ENCODE measurements at regions not wholly inside any gene's neighbourhood (a gene's known extent, or its start where the extent isn't known, plus 50 kb on each side); places are given as distances from the start of the nearest gene placed in this dataset.

GRCh38 chr11:23509821-23510220, 649.5 kb upstream of the CCDC179 start:
- TF ChIP-seq CTCF (IDR thresholded peaks at IDR 0.05) (no peak), EZH2 (IDR thresholded peaks at IDR 0.05) (no peak)

Data from neural progenitor cell (in vitro differentiated cells).